Spleen (tissue), 7 donors: ENCODE measurements at regions not wholly inside any gene's neighbourhood (a gene's known extent, or its start where the extent isn't known, plus 50 kb on each side); places are given as distances from the start of the nearest gene placed in this dataset.

Experiments
- POLR2A ChIP-seq, 3 donors: fragments of 450-650 bp; IDR thresholded peaks; one replicate each; pipeline ENCODE4 v1.5.1; 2017; ENCODE audit warnings: antibody characterized with exemption in 3 of 3, mild to moderate bottlenecking in 1 of 3
- POLR2AphosphoS5 ChIP-seq, 3 donors: sonication (generic); formaldehyde crosslinking; IDR thresholded peaks; one replicate each; pipeline ENCODE4 v1.5.1; 2017; ENCODE audit warnings: antibody characterized with exemption in 3 of 3
- TF ChIP-seq, protein P1 (sequence below), 11 experiments: fragments of 200-600 bp in 7 of 11; fragments of 450-650 bp in 4 of 11; sonication (generic) in 4 of 11; IDR thresholded peaks in 8 of 11; conservative IDR thresholded peaks in 3 of 11; 1 replicate in 7 of 11; 2 replicates in 4 of 11; pipeline versions ENCODE4 v1.4.0 to v1.8.0; 2016 to 2021; ENCODE audit warnings: antibody characterized with exemption in 11 of 11, inconsistent platforms in 4 of 11, mild to moderate bottlenecking in 1 of 11
- donor health status: DM: no; HTN: no; CAD: no; lungs with moderate emphysema.
- donor health status: DM: no; HTN: no; CAD: no.
- donor health status: DM: no; HTN: no; CAD: no.

DNA sequence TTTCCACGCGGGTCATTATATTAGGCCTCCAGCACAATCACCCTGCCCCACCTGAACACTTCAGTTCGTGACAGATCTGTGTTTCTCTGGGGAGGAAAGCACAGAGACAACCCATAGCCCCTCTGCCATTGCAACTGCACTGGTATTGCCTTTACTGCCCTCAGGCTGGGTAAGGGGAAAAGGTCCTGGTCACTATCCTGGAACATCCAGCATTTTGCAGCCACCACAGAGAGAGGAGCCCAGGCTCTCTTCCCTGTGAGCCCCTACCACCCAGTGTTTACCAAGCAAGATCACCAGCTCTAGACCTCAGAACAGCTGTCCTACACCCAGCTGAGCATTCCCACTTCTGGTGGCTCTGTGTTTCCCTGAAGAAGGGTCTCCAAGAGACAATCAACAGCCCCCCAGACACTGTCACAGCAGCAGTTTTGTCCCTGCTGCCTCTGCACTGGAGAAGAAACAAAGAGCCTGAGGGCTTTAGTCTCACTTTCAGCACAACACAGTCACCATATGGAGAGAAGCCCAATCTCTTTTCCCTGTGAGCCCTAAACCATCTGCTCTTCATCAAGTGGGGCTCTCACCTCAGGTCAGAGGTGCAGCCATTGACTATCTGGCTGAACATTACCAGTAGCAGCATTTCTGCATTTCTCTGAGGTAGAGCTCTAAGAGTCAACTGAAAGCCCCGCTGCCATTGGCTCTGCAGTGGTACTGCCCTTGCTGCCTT, 655.2 kb upstream of the FAM174A start:
- TF ChIP-seq, protein P1, sequence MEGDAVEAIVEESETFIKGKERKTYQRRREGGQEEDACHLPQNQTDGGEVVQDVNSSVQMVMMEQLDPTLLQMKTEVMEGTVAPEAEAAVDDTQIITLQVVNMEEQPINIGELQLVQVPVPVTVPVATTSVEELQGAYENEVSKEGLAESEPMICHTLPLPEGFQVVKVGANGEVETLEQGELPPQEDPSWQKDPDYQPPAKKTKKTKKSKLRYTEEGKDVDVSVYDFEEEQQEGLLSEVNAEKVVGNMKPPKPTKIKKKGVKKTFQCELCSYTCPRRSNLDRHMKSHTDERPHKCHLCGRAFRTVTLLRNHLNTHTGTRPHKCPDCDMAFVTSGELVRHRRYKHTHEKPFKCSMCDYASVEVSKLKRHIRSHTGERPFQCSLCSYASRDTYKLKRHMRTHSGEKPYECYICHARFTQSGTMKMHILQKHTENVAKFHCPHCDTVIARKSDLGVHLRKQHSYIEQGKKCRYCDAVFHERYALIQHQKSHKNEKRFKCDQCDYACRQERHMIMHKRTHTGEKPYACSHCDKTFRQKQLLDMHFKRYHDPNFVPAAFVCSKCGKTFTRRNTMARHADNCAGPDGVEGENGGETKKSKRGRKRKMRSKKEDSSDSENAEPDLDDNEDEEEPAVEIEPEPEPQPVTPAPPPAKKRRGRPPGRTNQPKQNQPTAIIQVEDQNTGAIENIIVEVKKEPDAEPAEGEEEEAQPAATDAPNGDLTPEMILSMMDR (IDR thresholded peaks at IDR 0.05 in 8 of 11, conservative IDR thresholded peaks at IDR 0.05 in 3 of 11), result no peak
- TF ChIP-seq POLR2AphosphoS5 (IDR thresholded peaks at IDR 0.05) (no peak), POLR2A (IDR thresholded peaks at IDR 0.05) (no peak)
